ENCODE measurements at regions not wholly inside any gene's neighbourhood (a gene's known extent, or its start where the extent isn't known, plus 50 kb on each side); places are given as distances from the start of the nearest gene placed in this dataset.

DNA sequence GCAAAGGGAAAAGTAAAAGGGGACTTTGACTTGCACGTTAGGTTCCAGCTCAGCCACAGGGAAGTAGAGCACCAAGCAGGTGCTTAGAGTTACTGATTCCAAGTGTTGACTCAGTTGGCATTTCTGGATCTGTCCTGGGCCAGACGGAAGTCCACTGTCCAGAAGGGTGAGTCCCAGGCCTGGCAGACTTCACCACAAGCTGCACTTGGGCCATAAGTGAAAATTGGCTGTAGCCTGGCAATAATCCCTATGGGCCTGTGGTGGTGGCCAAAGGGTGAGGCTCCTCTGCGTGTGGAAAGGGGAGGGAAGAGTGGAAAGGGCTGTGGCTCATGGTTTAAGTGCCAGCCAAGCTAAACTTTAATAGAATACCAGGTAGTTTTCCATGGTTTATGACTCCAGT lies 121.5 kb downstream of the DTWD1 start:
- Histone ChIP-seq H3K4me1 (no peaks in the 10 kb centered on the region), H3K27ac (no peak overlapping the region), H3K36me3 (no peaks in the 10 kb centered on the region), H3K9me3 (no peaks in the 10 kb centered on the region), H3K27me3 (no peaks in the 10 kb centered on the region), H3K4me3 (no peak overlapping the region)
- no peak for DNase-seq
- no peak for TF ChIP-seq EP300 (IDR thresholded peaks at IDR 0.05)
- no peak for TF ChIP-seq POLR2AphosphoS5 (IDR thresholded peaks at IDR 0.05)
- TF ChIP-seq POLR2A (IDR thresholded peaks at IDR 0.05) = no peak
- TF ChIP-seq, protein P1, sequence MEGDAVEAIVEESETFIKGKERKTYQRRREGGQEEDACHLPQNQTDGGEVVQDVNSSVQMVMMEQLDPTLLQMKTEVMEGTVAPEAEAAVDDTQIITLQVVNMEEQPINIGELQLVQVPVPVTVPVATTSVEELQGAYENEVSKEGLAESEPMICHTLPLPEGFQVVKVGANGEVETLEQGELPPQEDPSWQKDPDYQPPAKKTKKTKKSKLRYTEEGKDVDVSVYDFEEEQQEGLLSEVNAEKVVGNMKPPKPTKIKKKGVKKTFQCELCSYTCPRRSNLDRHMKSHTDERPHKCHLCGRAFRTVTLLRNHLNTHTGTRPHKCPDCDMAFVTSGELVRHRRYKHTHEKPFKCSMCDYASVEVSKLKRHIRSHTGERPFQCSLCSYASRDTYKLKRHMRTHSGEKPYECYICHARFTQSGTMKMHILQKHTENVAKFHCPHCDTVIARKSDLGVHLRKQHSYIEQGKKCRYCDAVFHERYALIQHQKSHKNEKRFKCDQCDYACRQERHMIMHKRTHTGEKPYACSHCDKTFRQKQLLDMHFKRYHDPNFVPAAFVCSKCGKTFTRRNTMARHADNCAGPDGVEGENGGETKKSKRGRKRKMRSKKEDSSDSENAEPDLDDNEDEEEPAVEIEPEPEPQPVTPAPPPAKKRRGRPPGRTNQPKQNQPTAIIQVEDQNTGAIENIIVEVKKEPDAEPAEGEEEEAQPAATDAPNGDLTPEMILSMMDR (IDR thresholded peaks at IDR 0.05) = no peak
- 17 to 69% methylated on average over 3 of the region's 3 CpGs for WGBS, 2 donors
- intact Hi-C loops (cut with DNase I) = loop anchor here (10.0 kb wide), 1 partner anchor 62 kb away; no protein-coding TSS in a partner anchor

DNA sequence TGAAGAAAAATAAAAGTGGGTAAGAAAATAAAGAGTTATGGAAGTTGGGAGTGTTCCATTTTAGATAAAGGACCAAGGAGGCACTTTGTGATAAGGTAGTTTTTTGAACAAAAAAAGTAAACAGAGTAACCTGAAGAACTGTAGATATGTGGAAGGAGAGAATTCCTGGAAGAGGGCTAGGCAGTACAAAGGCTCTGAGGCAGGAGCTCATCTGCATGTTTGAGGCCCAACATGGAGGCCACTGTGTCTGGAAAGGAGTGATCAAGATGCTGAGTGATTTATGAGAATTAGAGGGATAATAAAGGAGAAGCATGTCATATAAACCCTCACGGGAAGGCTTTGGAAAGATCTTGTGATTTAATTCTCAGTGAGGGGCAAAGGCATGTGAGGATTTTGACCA lies 126.5 kb downstream of the DTWD1 start:
- H3K27ac ChIP-seq = no peak overlapping the region
- intact Hi-C loops (cut with DNase I) = loop anchor here (10.0 kb wide), 1 partner anchor 57 kb away; no protein-coding TSS in a partner anchor
- H3K4me3 ChIP-seq = no peak overlapping the region
- no peaks in the 10 kb centered on the region for H3K36me3 ChIP-seq
- no peaks in the 10 kb centered on the region for H3K27me3 ChIP-seq
- TF ChIP-seq POLR2AphosphoS5 (IDR thresholded peaks at IDR 0.05) (no peak), POLR2A (IDR thresholded peaks at IDR 0.05) (no peak), EP300 (IDR thresholded peaks at IDR 0.05) (no peak)
- TF ChIP-seq, protein P1 (IDR thresholded peaks at IDR 0.05) = no peak
- DNase-seq = no peak
- peaks cover 0 to 20% (median 13%) of the 10 kb centered on the region in 4 donors for H3K4me1 ChIP-seq
- H3K9me3 ChIP-seq = no peaks in the 10 kb centered on the region
- 76 to 78% methylated on average over 1 of the region's 1 CpG for WGBS, 2 donors

DNA sequence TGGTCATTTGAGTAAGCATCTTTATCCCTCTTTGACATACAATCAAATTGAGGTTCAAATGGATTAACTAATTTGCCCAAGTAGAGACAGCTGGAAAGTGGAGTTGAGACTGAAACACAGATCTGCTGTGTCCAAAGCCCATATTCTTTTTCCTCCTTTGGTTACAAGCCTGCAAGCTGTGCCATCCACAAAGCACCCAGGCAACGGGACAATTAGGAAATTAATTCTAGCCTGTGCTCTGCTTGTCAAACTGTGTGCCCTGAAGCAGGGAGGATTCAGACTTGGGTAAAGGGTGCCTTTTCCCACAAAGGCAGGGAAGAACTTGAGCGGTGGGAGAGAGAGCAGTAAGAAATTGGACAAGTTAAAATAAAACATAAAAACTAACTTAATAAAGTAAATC lies 127.9 kb downstream of the DTWD1 start:
- intact Hi-C loops (cut with DNase I) = loop anchor here (10.0 kb wide), 1 partner anchor 56 kb away; no protein-coding TSS in a partner anchor
- TF ChIP-seq, protein P1 (IDR thresholded peaks at IDR 0.05) = no peak
- no peak for TF ChIP-seq POLR2A (IDR thresholded peaks at IDR 0.05)
- no peak for TF ChIP-seq EP300 (IDR thresholded peaks at IDR 0.05)
- TF ChIP-seq POLR2AphosphoS5 (IDR thresholded peaks at IDR 0.05) = no peak
- Histone ChIP-seq H3K9me3 (no peaks in the 10 kb centered on the region), H3K4me3 (no peak overlapping the region), H3K27ac (no peak overlapping the region), H3K36me3 (no peaks in the 10 kb centered on the region), H3K27me3 (no peaks in the 10 kb centered on the region), H3K4me1 (peaks cover 0 to 24% (median 14%) of the 10 kb centered on the region in 4 donors)
- WGBS, 2 donors = 86 to 93% methylated on average over 2 of the region's 2 CpGs
- no peak for DNase-seq

DNA sequence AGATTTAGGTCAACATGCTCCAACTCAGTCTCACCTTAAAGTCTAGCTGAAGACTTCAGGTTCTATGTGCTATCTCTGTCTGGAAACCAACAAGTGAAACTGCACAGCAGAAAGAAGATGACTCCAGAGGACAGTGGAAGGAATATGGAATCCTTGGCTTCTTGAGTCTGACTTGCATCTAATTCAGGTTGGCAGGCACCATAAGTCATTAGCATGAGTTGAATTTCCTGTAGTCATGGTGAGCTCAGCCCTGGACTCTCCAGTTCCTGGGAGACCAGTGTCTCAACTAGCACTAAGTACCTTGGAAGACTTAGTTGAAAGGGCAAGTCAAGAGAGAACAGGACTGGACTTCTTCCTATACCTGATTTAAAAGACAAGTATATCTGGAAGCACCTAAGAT lies 129.7 kb downstream of the DTWD1 start:
- H3K9me3 ChIP-seq = no peaks in the 10 kb centered on the region
- intact Hi-C loops (cut with DNase I) = no loop called here
- TF ChIP-seq POLR2AphosphoS5 (IDR thresholded peaks at IDR 0.05) (no peak), EP300 (IDR thresholded peaks at IDR 0.05) (no peak), POLR2A (IDR thresholded peaks at IDR 0.05) (no peak)
- TF ChIP-seq, protein P1 (IDR thresholded peaks at IDR 0.05) = no peak
- no peak overlapping the region for H3K27ac ChIP-seq
- H3K27me3 ChIP-seq = no peaks in the 10 kb centered on the region
- H3K4me3 ChIP-seq = no peak overlapping the region
- peaks cover 0 to 24% (median 14%) of the 10 kb centered on the region in 4 donors for H3K4me1 ChIP-seq
- no peak for DNase-seq
- no peaks in the 10 kb centered on the region for H3K36me3 ChIP-seq

DNA sequence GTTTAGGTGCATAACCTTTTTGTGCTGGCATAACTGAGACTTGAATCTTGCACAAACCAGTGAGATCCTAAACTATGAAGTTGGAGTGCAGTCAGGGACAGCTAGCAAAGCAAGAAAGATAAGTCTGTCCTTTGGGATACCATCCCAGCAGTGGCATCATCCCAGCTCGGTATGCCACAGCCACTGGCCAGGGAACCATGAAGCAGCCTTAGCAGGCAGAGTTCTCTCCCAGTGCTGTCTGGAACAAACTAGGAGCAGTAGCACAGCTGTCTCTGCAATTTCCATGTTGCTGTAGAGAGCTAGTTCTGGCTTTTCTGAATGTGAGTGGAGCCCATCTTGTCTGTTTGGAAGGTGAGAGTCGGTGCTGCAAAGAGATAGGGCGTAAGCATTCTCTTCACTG lies 130.3 kb downstream of the DTWD1 start:
- H3K4me1 ChIP-seq = peaks cover 0 to 24% (median 14%) of the 10 kb centered on the region in 4 donors
- no peaks in the 10 kb centered on the region for H3K27me3 ChIP-seq
- H3K4me3 ChIP-seq = no peak overlapping the region
- no peaks in the 10 kb centered on the region for H3K9me3 ChIP-seq
- no peaks in the 10 kb centered on the region for H3K36me3 ChIP-seq
- H3K27ac ChIP-seq = no peak overlapping the region
- intact Hi-C loops (cut with DNase I) = no loop called here
- 63 to 84% methylated on average over 3 of the region's 3 CpGs for WGBS, 2 donors
- no peak for DNase-seq
- TF ChIP-seq POLR2AphosphoS5 (IDR thresholded peaks at IDR 0.05) = no peak
- TF ChIP-seq, protein P1 (IDR thresholded peaks at IDR 0.05) = no peak
- TF ChIP-seq EP300 (IDR thresholded peaks at IDR 0.05) = no peak
- TF ChIP-seq POLR2A (IDR thresholded peaks at IDR 0.05) = no peak

All from sigmoid colon (tissue), 6 donors.